GM19397 (cell line): ENCODE measurements at regions not wholly inside any gene's neighbourhood (a gene's known extent, or its start where the extent isn't known, plus 50 kb on each side); places are given as distances from the start of the nearest gene placed in this dataset.

Experiments
- ATAC-seq: cut with Tn5 transposase; IDR thresholded peaks from one replicate; pipeline ENCODE4 v1.9.1; 2021; ENCODE audit warnings: mild to moderate bottlenecking, moderate library complexity; ENCODE audit not compliant: unreplicated experiment

GRCh38 chr11:116073854-116074837 is 569.9 kb upstream of the CADM1 start:
- ATAC-seq: no peak

- no peak for ATAC-seq
Observed at GRCh38 chr11:116072601-116073410, 568.6 kb upstream of the CADM1 start.

- ATAC-seq: no peak
Observed at GRCh38 chr11:116072133-116072532, 567.9 kb upstream of the CADM1 start.

- no peak for ATAC-seq
Observed at GRCh38 chr11:116071241-116071640, 567.0 kb upstream of the CADM1 start.

- no peak for ATAC-seq
Observed at GRCh38 chr11:116070520-116070919, 566.3 kb upstream of the CADM1 start.

GRCh38 chr11:116066777-116067176 is 562.6 kb upstream of the CADM1 start:
- ATAC-seq: no peak

- ATAC-seq: no peak
Observed at GRCh38 chr11:116065986-116066385, 561.8 kb upstream of the CADM1 start.

GRCh38 chr11:116065191-116065895 is 561.1 kb upstream of the CADM1 start:
- ATAC-seq: no peak

GRCh38 chr11:116062490-116063171 is 558.4 kb upstream of the CADM1 start:
- no peak for ATAC-seq

- ATAC-seq: no peak
Observed at GRCh38 chr11:116062129-116062489, 557.9 kb upstream of the CADM1 start.

- no peak for ATAC-seq
Observed at GRCh38 chr11:116061322-116061721, 557.1 kb upstream of the CADM1 start.

GRCh38 chr11:116059919-116060318 is 555.7 kb upstream of the CADM1 start:
- ATAC-seq: no peak

- no peak for ATAC-seq
Observed at GRCh38 chr11:116057000-116057399, 552.8 kb upstream of the CADM1 start.

GRCh38 chr11:116055064-116055463 is 550.8 kb upstream of the CADM1 start:
- no peak for ATAC-seq

GRCh38 chr11:116053548-116053919 is 549.3 kb upstream of the CADM1 start:
- no peak for ATAC-seq

- ATAC-seq: no peak
Observed at GRCh38 chr11:116052603-116053547, 548.7 kb upstream of the CADM1 start.

GRCh38 chr11:116051494-116051893 is 547.3 kb upstream of the CADM1 start:
- ATAC-seq: no peak

GRCh38 chr11:116049383-116049782 is 545.2 kb upstream of the CADM1 start:
- ATAC-seq: no peak

GRCh38 chr11:116046127-116046526 is 541.9 kb upstream of the CADM1 start:
- ATAC-seq: no peak

- no peak for ATAC-seq
Observed at GRCh38 chr11:116044941-116045340, 540.7 kb upstream of the CADM1 start.
